GM21390 (cell line): ENCODE measurements at regions not wholly inside any gene's neighbourhood (a gene's known extent, or its start where the extent isn't known, plus 50 kb on each side); places are given as distances from the start of the nearest gene placed in this dataset.
"Not testable (repeated sequence)": the region's sequence is repeated elsewhere in the genome, so short reads cannot be mapped to it uniquely, and the experiment has no call there.

Experiments used
- ATAC-seq: cut with Tn5 transposase; IDR thresholded peaks from one replicate; pipeline ENCODE4 v1.9.1; 2021; ENCODE audit not compliant: unreplicated experiment

GRCh38 chr10:71912431-71912830 lies 51.8 kb upstream of the CHST3 start:
- ATAC-seq, result no peak

GRCh38 chr10:71911296-71911953 lies 52.8 kb upstream of the CHST3 start:
- ATAC-seq, result no peak

- peak; percentile 54 for ATAC-seq
Measured at GRCh38 chr10:71909399-71910083, 54.7 kb upstream of the CHST3 start.

GRCh38 chr10:71908998-71909397 lies 55.2 kb upstream of the CHST3 start:
- ATAC-seq, result no peak

GRCh38 chr10:71905164-71905563 lies 54.1 kb upstream of the PSAP start:
- no peak for ATAC-seq

- not testable (repeated sequence) for ATAC-seq
Measured at GRCh38 chr10:71903636-71904250, 52.7 kb upstream of the PSAP start.

GRCh38 chr10:71902351-71902750 lies 51.3 kb upstream of the PSAP start:
- ATAC-seq, result no peak
